Endodermal cell (in vitro differentiated cells): ENCODE measurements at regions not wholly inside any gene's neighbourhood (a gene's known extent, or its start where the extent isn't known, plus 50 kb on each side); places are given as distances from the start of the nearest gene placed in this dataset.

Experiments
- DNase-seq: peaks from one replicate; pipeline ENCODE4 v3.0.0-alpha.2; 2017
- H3K27ac ChIP-seq: 2 replicates; pipeline ENCODE4 v1.5.1; 2013; ENCODE audit warnings: mild to moderate bottlenecking, low read depth, low read length, moderate library complexity
- H3K27me3 ChIP-seq: 2 replicates; pipeline ENCODE4 v1.6.1; 2013; ENCODE audit warnings: mild to moderate bottlenecking, low read length, moderate library complexity; ENCODE audit not compliant: insufficient read depth, control insufficient read depth, poor library complexity, severe bottlenecking
- H3K36me3 ChIP-seq: 2 replicates; pipeline ENCODE4 v1.7.0; 2013; ENCODE audit warnings: mild to moderate bottlenecking, low read length, moderate library complexity; ENCODE audit not compliant: control insufficient read depth, insufficient read depth
- H3K4me1 ChIP-seq: one replicate; pipeline ENCODE4 v1.7.0; 2013; ENCODE audit warnings: low read length; ENCODE audit not compliant: control insufficient read depth, insufficient read depth
- H3K4me3 ChIP-seq: 2 replicates; pipeline ENCODE4 v1.5.1; 2013; ENCODE audit warnings: mild to moderate bottlenecking, low read length, moderate library complexity
- H3K9ac ChIP-seq: 2 replicates; pipeline ENCODE4 v1.6.1; 2013; ENCODE audit warnings: mild to moderate bottlenecking, low read length, moderate library complexity; ENCODE audit not compliant: poor library complexity, severe bottlenecking; ENCODE audit errors: extremely low read depth
- H3K9me3 ChIP-seq: 2 replicates; pipeline ENCODE4 v1.6.1; 2013; ENCODE audit warnings: mild to moderate bottlenecking, low read length, moderate library complexity; ENCODE audit not compliant: control insufficient read depth
- H3K27ac Mint-ChIP-seq: 2 replicates; pipeline ENCODE4 v1.8.0; 2020; ENCODE audit warnings: mixed read lengths
- H3K27me3 Mint-ChIP-seq: 2 replicates; pipeline ENCODE4 v1.8.0; 2021; ENCODE audit warnings: mild to moderate bottlenecking, mixed read lengths; ENCODE audit not compliant: insufficient read depth
- H3K36me3 Mint-ChIP-seq: 2 replicates; pipeline ENCODE4 v1.8.0; 2020; ENCODE audit warnings: low read depth, mixed read lengths
- H3K4me1 Mint-ChIP-seq: 2 replicates; pipeline ENCODE4 v1.8.0; 2020; ENCODE audit warnings: mixed read lengths
- H3K4me3 Mint-ChIP-seq: 2 replicates; pipeline ENCODE4 v1.8.0; 2020; ENCODE audit warnings: mild to moderate bottlenecking, moderate library complexity, mixed read lengths
- H3K9me3 Mint-ChIP-seq: 2 replicates; pipeline ENCODE4 v1.8.0; 2020; ENCODE audit warnings: mild to moderate bottlenecking, mixed read lengths
- WGBS, 2 experiments: methylation state at CpG; one replicate each; pipeline versions ENCODE4 v1.1.5 to v1.1.7; 2013; ENCODE audit warnings: missing lambda C conversion rate in 2 of 2, mixed read lengths in 1 of 2; ENCODE audit not compliant: insufficient coverage in 1 of 2, insufficient read length in 1 of 2; 5-methylcytosine and 5-hydroxymethylcytosine counted together
- TF ChIP-seq, protein P1 (sequence below): fragments of 200-600 bp; sonication (generic); conservative IDR thresholded peaks from 2 replicates; pipeline ENCODE4 v1.5.0; 2021; ENCODE audit warnings: antibody characterized with exemption, mild to moderate bottlenecking

DNA sequence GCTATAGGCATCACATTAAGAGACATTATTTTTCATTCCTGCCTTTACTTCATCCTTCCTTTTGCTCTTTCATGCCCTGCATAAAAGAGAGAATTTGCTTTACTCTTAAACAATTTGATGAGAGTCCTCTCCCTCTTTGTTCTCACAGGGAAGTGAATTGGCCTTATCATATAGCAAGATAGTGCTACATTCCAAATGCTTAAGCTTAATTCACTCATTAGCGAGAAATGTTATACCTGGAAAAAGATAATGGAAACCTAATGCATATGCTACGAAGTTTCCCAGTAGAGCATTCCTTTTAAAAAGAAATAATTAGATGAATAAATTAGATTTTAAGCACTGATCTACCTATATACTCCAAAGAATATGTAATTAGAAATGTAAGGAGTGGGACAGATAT, 798.8 kb downstream of the C12orf50 start:
- Mint-ChIP-seq H3K36me3 (peaks cover 4% of the 10 kb centered on the region), H3K4me3 (no peak overlapping the region), H3K4me1 (peaks cover 19% of the 10 kb centered on the region), H3K9me3 (no peaks in the 10 kb centered on the region), H3K27me3 (no peaks in the 10 kb centered on the region), H3K27ac (peak overlapping the region; percentile 72)
- H3K4me1 ChIP-seq: peaks cover 5% of the 10 kb centered on the region
- 76% methylated on average over 2 of the region's 2 CpGs; no CpG with 5 or more reads in 1 of the 2 experiments for WGBS, 2 experiments
- H3K4me3 ChIP-seq: no peak overlapping the region
- no peaks in the 10 kb centered on the region for H3K27me3 ChIP-seq
- TF ChIP-seq, protein P1, sequence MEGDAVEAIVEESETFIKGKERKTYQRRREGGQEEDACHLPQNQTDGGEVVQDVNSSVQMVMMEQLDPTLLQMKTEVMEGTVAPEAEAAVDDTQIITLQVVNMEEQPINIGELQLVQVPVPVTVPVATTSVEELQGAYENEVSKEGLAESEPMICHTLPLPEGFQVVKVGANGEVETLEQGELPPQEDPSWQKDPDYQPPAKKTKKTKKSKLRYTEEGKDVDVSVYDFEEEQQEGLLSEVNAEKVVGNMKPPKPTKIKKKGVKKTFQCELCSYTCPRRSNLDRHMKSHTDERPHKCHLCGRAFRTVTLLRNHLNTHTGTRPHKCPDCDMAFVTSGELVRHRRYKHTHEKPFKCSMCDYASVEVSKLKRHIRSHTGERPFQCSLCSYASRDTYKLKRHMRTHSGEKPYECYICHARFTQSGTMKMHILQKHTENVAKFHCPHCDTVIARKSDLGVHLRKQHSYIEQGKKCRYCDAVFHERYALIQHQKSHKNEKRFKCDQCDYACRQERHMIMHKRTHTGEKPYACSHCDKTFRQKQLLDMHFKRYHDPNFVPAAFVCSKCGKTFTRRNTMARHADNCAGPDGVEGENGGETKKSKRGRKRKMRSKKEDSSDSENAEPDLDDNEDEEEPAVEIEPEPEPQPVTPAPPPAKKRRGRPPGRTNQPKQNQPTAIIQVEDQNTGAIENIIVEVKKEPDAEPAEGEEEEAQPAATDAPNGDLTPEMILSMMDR: no peak
- DNase-seq: no peak
- no peak overlapping the region for H3K27ac ChIP-seq
- no peaks in the 10 kb centered on the region for H3K36me3 ChIP-seq
- H3K9ac ChIP-seq: no peak overlapping the region
- H3K9me3 ChIP-seq: peaks cover 16% of the 10 kb centered on the region

DNA sequence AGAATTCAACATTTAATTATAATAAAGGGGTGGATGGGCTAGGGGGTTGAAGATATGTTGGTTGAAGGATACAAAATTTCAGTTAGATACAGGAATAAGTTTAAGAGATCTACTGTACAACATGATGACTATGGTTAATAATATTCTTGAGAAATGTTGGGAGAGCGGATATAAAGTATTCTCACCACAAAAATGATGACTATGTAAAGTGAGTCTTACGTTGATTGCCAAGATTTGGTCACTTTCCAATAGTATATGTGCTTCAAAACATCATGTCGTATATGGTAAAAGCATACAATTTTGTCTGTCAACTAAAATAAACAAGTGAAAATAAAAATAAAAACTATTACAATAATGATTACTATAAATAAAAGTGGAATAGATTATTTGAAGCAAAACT, 802.0 kb downstream of the C12orf50 start:
- no peaks in the 10 kb centered on the region for H3K36me3 ChIP-seq
- H3K27ac ChIP-seq: no peak overlapping the region
- H3K9ac ChIP-seq: no peak overlapping the region
- H3K27ac Mint-ChIP-seq: no peak overlapping the region
- H3K27me3 ChIP-seq: no peaks in the 10 kb centered on the region
- TF ChIP-seq, protein P1: no peak
- H3K9me3 Mint-ChIP-seq: no peaks in the 10 kb centered on the region
- 88 to 96% methylated on average over 1 to 2 of the region's 3 CpGs for WGBS, 2 experiments
- H3K27me3 Mint-ChIP-seq: no peaks in the 10 kb centered on the region
- H3K36me3 Mint-ChIP-seq: peaks cover 3% of the 10 kb centered on the region
- H3K4me1 Mint-ChIP-seq: peaks cover 18% of the 10 kb centered on the region
- H3K4me3 Mint-ChIP-seq: no peak overlapping the region
- peaks cover 9% of the 10 kb centered on the region for H3K9me3 ChIP-seq
- no peak for DNase-seq
- H3K4me1 ChIP-seq: peaks cover 5% of the 10 kb centered on the region
- H3K4me3 ChIP-seq: no peak overlapping the region

DNA sequence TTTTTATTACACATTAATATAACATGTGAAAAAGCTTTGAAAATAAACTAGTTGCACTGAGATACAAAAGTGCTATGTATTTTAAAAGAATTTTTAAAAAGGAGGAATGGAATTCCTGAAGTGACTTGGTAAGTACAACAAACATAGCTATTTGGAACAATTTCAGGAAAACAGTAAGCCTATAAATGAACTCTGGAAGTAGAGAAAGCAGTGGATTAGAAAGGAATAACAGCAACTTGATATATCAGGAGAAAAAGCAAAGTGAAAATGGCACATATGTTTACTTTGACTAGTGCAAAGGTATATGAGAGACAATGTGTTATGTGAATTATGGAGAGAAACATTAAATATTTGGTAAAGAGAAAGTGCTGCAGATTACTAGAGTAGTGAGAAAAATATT, 811.7 kb downstream of the C12orf50 start:
- Histone ChIP-seq H3K27me3 (no peaks in the 10 kb centered on the region), H3K27ac (no peak overlapping the region), H3K4me3 (no peak overlapping the region), H3K9ac (no peak overlapping the region), H3K36me3 (no peaks in the 10 kb centered on the region), H3K4me1 (no peaks in the 10 kb centered on the region), H3K9me3 (no peaks in the 10 kb centered on the region)
- Mint-ChIP-seq H3K4me1 (no peaks in the 10 kb centered on the region), H3K27ac (no peak overlapping the region), H3K36me3 (no peaks in the 10 kb centered on the region), H3K9me3 (no peaks in the 10 kb centered on the region), H3K4me3 (no peak overlapping the region), H3K27me3 (no peaks in the 10 kb centered on the region)
- TF ChIP-seq, protein P1: no peak
- no peak for DNase-seq
